GM12873 (cell line): ENCODE measurements at regions not wholly inside any gene's neighbourhood (a gene's known extent, or its start where the extent isn't known, plus 50 kb on each side); places are given as distances from the start of the nearest gene placed in this dataset.

ENCODE experiments used
- TF ChIP-seq, protein P1 (sequence below): IDR thresholded peaks from 2 replicates; pipeline ENCODE4 v1.5.1; 2012; ENCODE audit warnings: low read depth, mild to moderate bottlenecking, moderate library complexity, low read length, control low read depth; ENCODE audit not compliant: insufficient read depth; ENCODE audit errors: missing control alignments

DNA sequence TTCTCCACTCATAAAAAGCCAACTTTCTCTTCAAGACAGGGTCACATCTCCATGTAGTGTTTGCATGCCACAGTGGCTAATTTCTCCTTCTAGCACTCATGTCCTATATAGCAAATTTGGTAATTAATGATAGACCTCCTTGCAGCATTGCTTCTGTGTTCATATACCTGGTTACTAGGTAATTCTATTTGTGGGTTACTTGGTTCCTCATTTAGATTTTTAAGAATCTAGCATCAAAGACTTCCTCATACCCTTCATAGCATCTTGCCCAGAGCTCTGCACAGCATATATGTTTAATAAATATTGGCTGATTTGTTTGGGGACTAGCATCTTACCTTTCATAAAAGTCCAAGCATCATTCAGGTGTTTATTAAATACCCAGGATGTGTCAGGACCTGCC, 152.1 kb downstream of the DUSP6 start:
- TF ChIP-seq, protein P1, sequence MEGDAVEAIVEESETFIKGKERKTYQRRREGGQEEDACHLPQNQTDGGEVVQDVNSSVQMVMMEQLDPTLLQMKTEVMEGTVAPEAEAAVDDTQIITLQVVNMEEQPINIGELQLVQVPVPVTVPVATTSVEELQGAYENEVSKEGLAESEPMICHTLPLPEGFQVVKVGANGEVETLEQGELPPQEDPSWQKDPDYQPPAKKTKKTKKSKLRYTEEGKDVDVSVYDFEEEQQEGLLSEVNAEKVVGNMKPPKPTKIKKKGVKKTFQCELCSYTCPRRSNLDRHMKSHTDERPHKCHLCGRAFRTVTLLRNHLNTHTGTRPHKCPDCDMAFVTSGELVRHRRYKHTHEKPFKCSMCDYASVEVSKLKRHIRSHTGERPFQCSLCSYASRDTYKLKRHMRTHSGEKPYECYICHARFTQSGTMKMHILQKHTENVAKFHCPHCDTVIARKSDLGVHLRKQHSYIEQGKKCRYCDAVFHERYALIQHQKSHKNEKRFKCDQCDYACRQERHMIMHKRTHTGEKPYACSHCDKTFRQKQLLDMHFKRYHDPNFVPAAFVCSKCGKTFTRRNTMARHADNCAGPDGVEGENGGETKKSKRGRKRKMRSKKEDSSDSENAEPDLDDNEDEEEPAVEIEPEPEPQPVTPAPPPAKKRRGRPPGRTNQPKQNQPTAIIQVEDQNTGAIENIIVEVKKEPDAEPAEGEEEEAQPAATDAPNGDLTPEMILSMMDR, result no peak

DNA sequence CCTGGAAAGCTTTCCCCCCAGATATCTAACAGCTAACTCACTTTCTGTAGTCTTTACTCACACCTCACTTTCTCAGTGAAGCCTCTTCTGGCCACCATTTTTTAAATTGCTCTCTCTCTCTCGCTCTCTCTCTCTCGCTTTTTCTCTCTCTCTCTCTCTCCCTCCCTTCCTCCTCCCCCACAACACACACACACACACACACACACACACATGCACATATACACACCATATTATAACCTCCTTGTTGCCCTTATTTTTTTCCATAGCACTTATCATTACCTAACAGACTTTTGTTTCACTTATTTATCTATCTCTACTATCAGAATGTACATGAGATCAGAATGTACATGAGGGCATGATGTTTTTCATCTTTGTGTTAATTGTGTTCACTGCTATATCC, 156.8 kb downstream of the DUSP6 start:
- TF ChIP-seq, protein P1, result no peak

DNA sequence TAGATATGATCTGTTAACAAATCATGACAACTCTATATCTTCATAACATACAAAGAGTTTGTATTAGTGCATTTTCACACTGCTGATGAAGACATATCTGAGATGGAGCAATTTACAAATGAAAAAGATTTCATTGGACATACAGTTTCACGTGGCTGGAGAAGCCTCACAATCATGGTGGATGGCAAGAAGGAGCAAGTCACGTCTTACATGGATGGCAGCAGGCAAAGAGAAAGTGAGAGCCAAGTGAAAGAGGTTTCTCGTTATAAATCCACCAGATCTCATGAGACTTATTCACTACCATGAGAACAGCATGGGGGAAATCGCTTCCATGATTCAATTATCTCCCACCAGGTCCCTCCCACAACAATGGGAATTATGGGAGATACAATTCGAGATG, 157.6 kb downstream of the DUSP6 start:
- TF ChIP-seq, protein P1, result no peak

DNA sequence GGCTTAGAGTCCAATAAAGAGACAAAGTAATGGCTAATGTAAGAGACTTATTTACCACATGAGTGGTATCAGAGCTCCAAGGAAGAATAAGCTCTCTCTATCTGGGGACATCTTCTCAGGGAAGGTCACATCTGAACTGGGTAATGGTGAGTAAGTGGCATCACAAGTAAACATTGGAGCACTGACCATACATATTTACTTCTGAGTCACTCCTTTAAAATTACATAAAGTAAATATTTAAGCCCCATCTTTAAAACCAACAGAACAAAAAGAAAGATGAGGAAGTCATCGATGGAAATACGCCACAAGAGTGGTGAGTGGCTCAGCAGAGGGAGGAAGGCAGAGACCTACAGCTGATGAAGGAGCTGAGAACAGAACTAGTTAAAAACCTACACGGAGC, 159.9 kb downstream of the DUSP6 start:
- TF ChIP-seq, protein P1, result no peak

DNA sequence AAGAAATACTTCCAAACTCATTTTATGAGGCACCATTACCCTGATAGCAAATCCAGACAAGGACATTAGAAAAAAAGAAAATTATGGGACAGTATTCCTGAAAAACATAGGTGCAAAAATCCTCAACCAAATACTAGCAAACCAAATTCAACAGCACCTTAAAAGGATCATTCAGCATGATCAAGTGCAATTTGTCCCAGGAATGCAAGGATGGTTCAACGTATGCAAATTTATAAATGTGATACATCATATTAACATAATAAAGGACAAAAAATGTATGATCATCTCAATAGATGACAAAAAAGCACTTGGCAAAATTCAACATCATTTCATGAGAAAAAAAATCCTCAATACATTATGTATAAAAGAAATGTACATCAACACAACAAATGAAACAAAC, 162.9 kb downstream of the DUSP6 start:
- TF ChIP-seq, protein P1, result no peak

DNA sequence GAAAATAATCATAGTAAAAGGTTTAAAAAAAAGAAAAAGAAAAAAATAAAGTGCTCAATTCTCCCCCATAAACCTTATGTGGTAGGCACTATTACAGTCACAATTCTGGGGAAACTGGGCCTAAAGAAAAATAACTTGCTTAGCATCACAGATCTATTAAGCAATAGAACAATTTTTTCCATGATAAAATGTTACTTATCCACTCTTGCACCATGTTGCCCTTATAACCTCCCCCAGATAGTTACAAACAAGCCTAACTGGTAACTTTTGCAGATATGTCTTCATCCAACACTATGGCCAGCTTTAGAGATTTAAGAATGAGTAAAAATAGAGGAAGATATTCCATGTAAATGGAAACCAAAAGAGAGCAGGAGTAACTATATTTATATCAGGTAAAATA, 164.8 kb downstream of the DUSP6 start:
- TF ChIP-seq, protein P1, result no peak

DNA sequence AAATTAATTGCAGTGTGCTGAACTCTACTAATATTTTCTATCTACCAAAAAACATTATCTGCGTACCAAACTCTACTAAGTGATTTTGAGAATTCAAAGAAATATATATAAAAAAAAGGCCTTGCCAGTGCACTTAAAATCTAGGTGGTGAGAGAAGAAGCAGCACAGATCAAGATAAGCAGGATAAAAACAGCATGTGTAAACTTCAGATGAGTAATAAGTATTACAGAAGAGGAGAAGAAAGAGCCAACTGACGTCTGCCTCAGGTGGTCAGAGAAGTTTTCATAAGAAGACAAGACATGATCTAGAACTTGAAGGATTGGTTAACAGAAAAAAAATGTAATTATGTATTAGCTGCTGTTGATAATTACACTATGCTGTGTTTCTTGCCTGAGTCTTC, 166.4 kb downstream of the DUSP6 start:
- TF ChIP-seq, protein P1, result no peak
